ENCODE measurements at regions not wholly inside any gene's neighbourhood (a gene's known extent, or its start where the extent isn't known, plus 50 kb on each side); places are given as distances from the start of the nearest gene placed in this dataset.

DNA sequence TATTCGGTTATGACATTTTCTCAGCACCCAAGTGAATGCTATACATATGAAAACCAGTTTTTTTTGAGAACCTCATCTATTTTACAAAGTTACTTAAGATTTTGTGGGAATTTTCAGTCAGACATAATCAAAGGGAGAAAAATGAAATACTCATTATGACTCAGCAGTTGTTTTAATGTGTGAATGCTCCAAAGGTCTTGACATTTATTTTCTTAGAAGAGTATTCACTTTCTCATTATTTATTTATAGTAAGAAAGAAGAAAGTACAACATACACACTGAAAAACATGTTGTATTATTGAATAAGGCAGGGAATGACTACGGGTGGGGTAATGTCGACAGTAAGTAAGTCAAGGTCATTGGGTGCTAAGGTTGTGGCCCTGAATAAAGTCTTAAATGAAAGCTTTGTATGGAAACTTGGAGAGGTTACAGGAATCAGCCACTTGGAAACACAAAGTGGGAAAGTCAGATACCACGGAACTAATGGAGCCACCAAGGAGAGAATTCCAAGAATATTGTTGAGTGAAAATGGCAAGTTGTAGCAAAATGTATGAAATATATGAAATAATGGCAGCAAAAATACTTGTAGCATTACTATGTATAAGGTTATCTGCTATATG, 844.5 kb downstream of the TBL1XR1 start:
- no peak for TF ChIP-seq CTCF (conservative IDR thresholded peaks at IDR 0.05)
- no peak for TF ChIP-seq EZH2 (IDR thresholded peaks at IDR 0.05; ENCODE audit: low read depth)

Measured in PC-9 (cell line).